Naive B cell (primary cell): ENCODE measurements at regions not wholly inside any gene's neighbourhood (a gene's known extent, or its start where the extent isn't known, plus 50 kb on each side); places are given as distances from the start of the nearest gene placed in this dataset.
"Not testable (repeated sequence)": the region's sequence is repeated elsewhere in the genome, so short reads cannot be mapped to it uniquely, and the experiment has no call there.

Experiments
- ATAC-seq, 2 donors: fragments of 150-1000 bp; cut with Tn5 transposase; 2 replicates each; pipeline ENCODE4 v1.10.0; 2021; ENCODE audit warnings: low read depth in 2 of 2, mild to moderate bottlenecking in 2 of 2, moderate library complexity in 2 of 2
- DNase-seq: peaks from one replicate; pipeline ENCODE4 v3.0.0; 2022
- H3K27ac Mint-ChIP-seq, 6 donors: one replicate each; pipeline ENCODE4 v1.8.0; 2020 to 2022; ENCODE audit warnings: mild to moderate bottlenecking in 6 of 6, mixed read lengths in 6 of 6, moderate library complexity in 5 of 6, inconsistent platforms in 2 of 6
- H3K27me3 Mint-ChIP-seq, 3 donors: one replicate each; pipeline ENCODE4 v1.8.0; 2021 to 2022; ENCODE audit warnings: mixed read lengths in 3 of 3, mild to moderate bottlenecking in 1 of 3
- H3K36me3 Mint-ChIP-seq, 2 donors: one replicate each; pipeline ENCODE4 v1.8.0; 2020 to 2022; ENCODE audit warnings: mixed read lengths in 2 of 2, inconsistent platforms in 1 of 2, mild to moderate bottlenecking in 1 of 2
- H3K4me1 Mint-ChIP-seq, 3 donors: one replicate each; pipeline ENCODE4 v1.8.0; 2020 to 2022; ENCODE audit warnings: mixed read lengths in 3 of 3, inconsistent platforms in 1 of 3, mild to moderate bottlenecking in 1 of 3, moderate library complexity in 1 of 3
- H3K4me3 Mint-ChIP-seq, 8 donors: one replicate each; pipeline ENCODE4 v1.8.0; 2020 to 2022; ENCODE audit warnings: mild to moderate bottlenecking in 8 of 8, mixed read lengths in 8 of 8, moderate library complexity in 8 of 8, inconsistent platforms in 2 of 8
- H3K9me3 Mint-ChIP-seq, 7 donors: one replicate each; pipeline ENCODE4 v1.8.0; 2020 to 2022; ENCODE audit warnings: mixed read lengths in 7 of 7, mild to moderate bottlenecking in 5 of 7, inconsistent platforms in 2 of 7, moderate library complexity in 1 of 7

DNA sequence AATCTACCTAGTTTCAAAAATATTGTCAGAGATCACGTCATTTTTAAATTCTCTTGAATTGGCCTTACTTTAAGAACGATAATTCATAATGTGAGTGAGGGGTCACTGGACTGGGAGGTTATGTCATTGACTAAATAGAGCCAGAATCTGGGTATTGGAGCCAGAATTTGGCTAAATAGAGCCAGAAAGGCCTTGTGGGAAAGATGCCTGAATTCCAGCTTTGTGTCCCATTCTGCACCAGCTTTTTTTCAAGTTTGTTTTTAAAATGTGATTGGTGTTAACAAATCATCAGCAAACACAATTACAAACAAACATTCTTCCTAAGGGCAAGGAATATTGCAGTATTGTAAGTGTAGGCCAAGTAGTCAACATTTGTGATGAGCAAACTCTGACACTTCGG lies 233.2 kb upstream of the PRKCQ start:
- Mint-ChIP-seq H3K4me3 (no peak overlapping the region), H3K36me3 (no peaks in the 10 kb centered on the region), H3K4me1 (no peaks in the 10 kb centered on the region), H3K9me3 (peaks cover 2 to 10% (median 6%) of the 10 kb centered on the region in 7 donors), H3K27ac (peak overlapping the region in 1 of 6 donors; percentile 3), H3K27me3 (peaks cover 31 to 38% (median 34%) of the 10 kb centered on the region in 3 donors)
- ATAC-seq (no peak), DNase-seq (no peak)

DNA sequence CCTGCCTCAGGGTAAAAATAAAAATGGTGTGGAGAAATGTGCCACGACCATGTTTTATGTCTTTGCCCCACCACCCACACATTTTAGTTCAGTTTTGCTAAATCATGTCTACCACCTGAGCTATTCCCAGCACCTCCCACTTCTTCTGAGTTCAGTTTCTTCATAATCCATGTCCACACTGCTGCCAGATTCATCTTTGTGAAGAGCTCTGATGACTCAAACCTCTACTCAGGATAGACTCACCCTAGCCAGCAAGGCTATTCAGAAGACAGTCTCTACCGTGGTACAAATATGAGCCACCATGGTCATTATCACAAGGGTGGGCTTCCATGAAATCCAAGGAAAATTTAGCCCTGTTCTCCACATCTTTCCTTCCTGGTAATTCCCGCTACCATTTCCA lies 231.1 kb upstream of the PRKCQ start:
- ATAC-seq, result no peak
- Mint-ChIP-seq H3K4me1 (no peaks in the 10 kb centered on the region), H3K27me3 (peaks cover 29 to 44% (median 31%) of the 10 kb centered on the region in 3 donors), H3K27ac (no peak overlapping the region), H3K36me3 (no peaks in the 10 kb centered on the region), H3K4me3 (no peak overlapping the region), H3K9me3 (peaks cover 2 to 10% (median 6%) of the 10 kb centered on the region in 7 donors)
- no peak for DNase-seq

- H3K36me3 Mint-ChIP-seq, result no peaks in the 10 kb centered on the region
- peaks cover 0 to 9% (median 0%) of the 10 kb centered on the region in 7 donors for H3K9me3 Mint-ChIP-seq
- no peaks in the 10 kb centered on the region for H3K4me1 Mint-ChIP-seq
- no peak overlapping the region for H3K4me3 Mint-ChIP-seq
- peaks cover 5 to 14% (median 11%) of the 10 kb centered on the region in 3 donors for H3K27me3 Mint-ChIP-seq
- no peak for ATAC-seq
- no peak for DNase-seq
- H3K27ac Mint-ChIP-seq, result no peak overlapping the region
Observed at GRCh38 chr10:6803427-6803783, 223.3 kb upstream of the PRKCQ start.

- Mint-ChIP-seq H3K27me3 (peaks cover 5 to 14% (median 11%) of the 10 kb centered on the region in 3 donors), H3K9me3 (peaks cover 0 to 9% (median 0%) of the 10 kb centered on the region in 7 donors), H3K27ac (no peak overlapping the region), H3K36me3 (no peaks in the 10 kb centered on the region), H3K4me1 (no peaks in the 10 kb centered on the region), H3K4me3 (no peak overlapping the region)
- DNase-seq, result no peak
- ATAC-seq, result no peak
Observed at GRCh38 chr10:6802759-6803426, 222.8 kb upstream of the PRKCQ start.

DNA sequence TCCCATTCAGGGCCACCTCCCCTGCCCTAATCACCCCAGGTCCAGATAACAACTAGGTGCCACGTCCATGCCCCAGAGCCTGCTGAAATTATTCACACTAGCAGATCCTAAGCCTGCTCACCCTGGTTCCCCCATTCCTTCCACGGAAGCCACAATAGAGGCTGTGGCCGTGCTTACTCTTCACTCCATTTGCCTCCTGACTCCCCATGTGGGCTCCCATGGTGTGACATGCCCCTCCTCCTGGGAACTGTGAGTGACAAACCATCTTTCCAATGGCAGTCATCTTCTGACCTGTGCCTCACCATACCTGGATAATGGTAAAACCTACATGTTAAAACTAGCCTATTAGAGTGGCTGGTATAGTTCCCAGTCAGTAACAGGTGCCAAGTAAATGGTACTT lies 216.2 kb upstream of the PRKCQ start:
- Mint-ChIP-seq H3K4me3 (no peak overlapping the region), H3K27ac (no peak overlapping the region), H3K4me1 (no peaks in the 10 kb centered on the region), H3K9me3 (peaks cover 0 to under 1% (median 0%) of the 10 kb centered on the region in 7 donors), H3K27me3 (peaks cover 4 to 17% (median 10%) of the 10 kb centered on the region in 3 donors), H3K36me3 (no peaks in the 10 kb centered on the region)
- no peak for DNase-seq
- no peak for ATAC-seq

DNA sequence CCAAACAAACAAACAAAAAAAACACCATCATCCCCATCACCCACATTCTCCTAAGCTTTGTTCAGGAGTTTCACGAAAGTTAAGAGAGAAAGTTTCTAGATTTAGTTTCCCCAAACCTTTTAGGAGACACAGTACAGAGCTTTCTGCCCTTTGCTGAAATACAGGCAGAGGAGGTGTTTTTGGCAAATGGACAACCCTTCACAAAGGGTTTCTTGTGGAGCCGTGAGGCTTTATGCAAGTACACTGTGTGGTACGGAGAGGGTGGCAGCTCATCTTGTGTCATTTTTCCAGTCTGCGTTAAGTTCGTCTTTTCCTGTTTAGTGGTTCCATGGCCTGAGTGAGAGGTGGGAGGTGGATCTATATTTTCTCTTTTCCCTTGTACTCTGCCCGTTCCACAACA lies 215.5 kb upstream of the PRKCQ start:
- H3K36me3 Mint-ChIP-seq, result no peaks in the 10 kb centered on the region
- H3K27ac Mint-ChIP-seq, result no peak overlapping the region
- ATAC-seq (no peak), DNase-seq (no peak)
- H3K27me3 Mint-ChIP-seq, result peaks cover 4 to 20% (median 13%) of the 10 kb centered on the region in 3 donors
- no peaks in the 10 kb centered on the region for H3K9me3 Mint-ChIP-seq
- H3K4me3 Mint-ChIP-seq, result no peak overlapping the region
- H3K4me1 Mint-ChIP-seq, result no peaks in the 10 kb centered on the region

DNA sequence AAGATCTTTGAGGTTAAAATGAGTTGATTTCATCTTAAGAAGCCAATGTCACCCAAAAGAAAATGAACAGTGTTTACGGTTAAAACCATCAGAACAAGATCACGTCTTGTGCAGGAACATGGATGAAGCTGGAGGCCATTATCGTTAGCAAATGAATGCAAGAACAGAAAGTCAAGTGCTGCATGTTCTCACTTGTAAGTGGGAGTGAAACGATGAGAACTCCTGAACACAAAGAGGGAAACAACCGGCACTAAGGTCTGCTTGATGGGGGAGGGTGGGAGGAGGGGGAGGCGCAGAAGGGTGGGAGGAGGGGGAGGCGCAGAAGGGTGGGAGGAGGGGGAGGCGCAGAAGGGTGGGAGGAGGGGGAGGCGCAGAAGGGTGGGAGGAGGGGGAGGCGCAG lies 214.8 kb upstream of the PRKCQ start:
- H3K27ac Mint-ChIP-seq, ATAC-seq, DNase-seq, H3K4me1 Mint-ChIP-seq, H3K9me3 Mint-ChIP-seq, H3K36me3 Mint-ChIP-seq, H3K4me3 Mint-ChIP-seq: not testable (repeated sequence)
- H3K27me3 Mint-ChIP-seq, result peaks cover 8 to 26% (median 17%) of the 10 kb centered on the region in 3 donors

DNA sequence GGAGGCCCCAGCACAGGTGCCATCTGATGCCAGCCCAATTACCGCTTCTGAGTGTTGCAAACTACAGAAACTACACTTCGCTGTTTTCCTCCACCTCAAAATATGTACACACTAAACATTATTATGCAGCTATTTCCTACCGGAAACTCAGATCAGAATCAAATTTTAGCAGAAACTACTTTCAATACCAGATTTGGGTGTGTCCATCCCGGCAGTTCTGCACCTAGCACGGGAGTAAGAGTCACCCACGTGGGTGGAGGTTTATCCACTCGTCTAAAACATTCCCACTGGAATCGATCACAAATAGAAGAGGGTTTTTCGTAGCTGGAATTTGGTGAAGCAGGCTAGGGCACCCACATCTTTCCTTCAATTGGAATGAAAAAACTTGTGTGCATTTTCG lies 214.4 kb upstream of the PRKCQ start:
- ATAC-seq (no peak), DNase-seq (no peak)
- Mint-ChIP-seq H3K36me3 (no peaks in the 10 kb centered on the region), H3K4me3 (no peak overlapping the region), H3K9me3 (no peaks in the 10 kb centered on the region), H3K27me3 (peaks cover 12 to 30% (median 21%) of the 10 kb centered on the region in 3 donors), H3K4me1 (no peaks in the 10 kb centered on the region), H3K27ac (no peak overlapping the region)

DNA sequence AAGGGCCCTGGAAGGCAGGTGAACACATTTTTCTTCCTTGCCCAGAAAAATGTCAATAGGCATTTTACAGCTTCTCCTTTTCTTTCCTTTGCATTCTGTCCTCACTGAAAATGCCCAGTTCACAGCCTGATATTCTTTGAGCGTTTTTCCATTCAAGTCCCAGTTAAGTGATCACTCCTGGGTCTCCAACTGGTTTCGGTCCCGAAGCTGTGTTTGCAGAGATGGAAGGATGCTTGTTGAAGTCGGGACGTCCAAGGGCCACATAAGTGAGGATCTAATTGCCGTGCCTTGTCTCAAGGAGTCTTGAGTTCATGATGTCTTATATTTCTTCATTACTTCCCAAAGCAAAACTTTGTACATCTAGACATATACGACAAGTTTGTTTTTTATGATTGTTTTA lies 208.7 kb upstream of the PRKCQ start:
- no peaks in the 10 kb centered on the region for H3K9me3 Mint-ChIP-seq
- no peaks in the 10 kb centered on the region for H3K36me3 Mint-ChIP-seq
- H3K27me3 Mint-ChIP-seq, result peaks cover 19 to 34% (median 31%) of the 10 kb centered on the region in 3 donors
- no peak overlapping the region for H3K27ac Mint-ChIP-seq
- ATAC-seq (no peak), DNase-seq (no peak)
- peak overlapping the region in 1 of 8 donors; percentile 31 for H3K4me3 Mint-ChIP-seq
- H3K4me1 Mint-ChIP-seq, result no peaks in the 10 kb centered on the region

DNA sequence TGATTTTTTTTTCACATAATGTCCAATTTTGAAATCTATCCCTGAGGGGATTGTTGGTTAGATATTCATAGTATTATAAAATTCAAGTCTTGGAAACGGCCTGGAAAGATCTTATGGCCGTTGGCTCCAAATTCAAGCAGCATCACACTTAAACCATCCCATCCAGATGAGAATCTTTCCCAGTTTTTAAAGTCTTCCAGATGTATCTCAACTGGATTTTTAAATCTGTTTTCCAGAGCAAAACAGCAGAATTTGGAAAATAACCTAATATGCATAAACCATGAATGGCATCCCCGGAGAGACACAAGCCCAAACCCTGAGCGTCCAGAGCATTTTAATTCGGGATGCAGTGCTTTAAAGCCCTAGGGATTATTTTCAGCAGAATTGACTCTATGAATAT lies 208.2 kb upstream of the PRKCQ start:
- H3K4me1 Mint-ChIP-seq, result no peaks in the 10 kb centered on the region
- ATAC-seq (no peak), DNase-seq (no peak)
- no peak overlapping the region for H3K4me3 Mint-ChIP-seq
- peaks cover 19 to 34% (median 31%) of the 10 kb centered on the region in 3 donors for H3K27me3 Mint-ChIP-seq
- H3K27ac Mint-ChIP-seq, result peak overlapping the region in 1 of 6 donors; percentile 5
- no peaks in the 10 kb centered on the region for H3K36me3 Mint-ChIP-seq
- no peaks in the 10 kb centered on the region for H3K9me3 Mint-ChIP-seq

GRCh38 chr10:6787718-6788117 lies 207.6 kb upstream of the PRKCQ start:
- Mint-ChIP-seq H3K4me1 (peaks cover 0 to 2% (median 2%) of the 10 kb centered on the region in 3 donors), H3K27me3 (peaks cover 19 to 34% (median 31%) of the 10 kb centered on the region in 3 donors), H3K9me3 (no peaks in the 10 kb centered on the region), H3K36me3 (no peaks in the 10 kb centered on the region), H3K27ac (no peak overlapping the region), H3K4me3 (no peak overlapping the region)
- DNase-seq (no peak), ATAC-seq (no peak)

DNA sequence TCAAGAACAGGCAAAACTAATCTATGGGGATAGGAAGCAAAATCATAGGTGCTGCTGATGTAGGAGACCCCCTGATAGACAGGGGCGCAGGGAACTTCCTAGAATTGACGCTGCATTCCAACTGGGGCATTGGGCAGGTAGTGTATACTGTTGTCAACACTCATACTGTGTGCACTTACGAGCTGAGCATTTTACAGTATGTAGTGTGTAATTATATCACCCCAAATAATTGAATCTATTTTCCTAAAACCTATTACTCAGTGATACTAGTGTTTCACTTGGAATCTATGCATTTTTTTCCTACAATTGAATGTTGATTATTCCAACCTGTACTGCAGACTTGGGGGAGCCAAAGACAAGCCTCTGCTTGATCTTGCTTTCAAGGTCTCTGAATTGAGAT lies 207.0 kb upstream of the PRKCQ start:
- Mint-ChIP-seq H3K9me3 (no peaks in the 10 kb centered on the region), H3K4me1 (peaks cover 4 to 7% (median 5%) of the 10 kb centered on the region in 3 donors), H3K27me3 (peaks cover 19 to 34% (median 31%) of the 10 kb centered on the region in 3 donors), H3K27ac (no peak overlapping the region), H3K36me3 (no peaks in the 10 kb centered on the region), H3K4me3 (no peak overlapping the region)
- no peak for DNase-seq
- ATAC-seq, result no peak

GRCh38 chr10:6786579-6787031 lies 206.5 kb upstream of the PRKCQ start:
- DNase-seq, result no peak
- H3K27me3 Mint-ChIP-seq, result peaks cover 19 to 31% (median 31%) of the 10 kb centered on the region in 3 donors
- H3K9me3 Mint-ChIP-seq, result no peaks in the 10 kb centered on the region
- H3K36me3 Mint-ChIP-seq, result no peaks in the 10 kb centered on the region
- no peak overlapping the region for H3K27ac Mint-ChIP-seq
- peaks cover 9 to 12% (median 10%) of the 10 kb centered on the region in 3 donors for H3K4me1 Mint-ChIP-seq
- ATAC-seq, result no peak
- no peak overlapping the region for H3K4me3 Mint-ChIP-seq

GRCh38 chr10:6784429-6784828 lies 204.4 kb upstream of the PRKCQ start:
- not testable (repeated sequence) for ATAC-seq, H3K4me3 Mint-ChIP-seq, H3K9me3 Mint-ChIP-seq, H3K27ac Mint-ChIP-seq, H3K36me3 Mint-ChIP-seq, DNase-seq
- Mint-ChIP-seq H3K4me1 (peaks cover 21 to 31% (median 23%) of the 10 kb centered on the region in 3 donors), H3K27me3 (peaks cover 10 to 17% (median 11%) of the 10 kb centered on the region in 3 donors)
